NCI-H2081 treated with DMSO at 0.1 percent for 48 hours (cell line): ENCODE measurements at regions not wholly inside any gene's neighbourhood (a gene's known extent, or its start where the extent isn't known, plus 50 kb on each side); places are given as distances from the start of the nearest gene placed in this dataset.

Experiments
- DNase-seq: peaks from one replicate; lab custom pipeline; 2025; lab: John Stamatoyannopoulos, UW

- no peak for DNase-seq
Observed at GRCh38 chr2:12284487-12284886, 432.2 kb upstream of the TRIB2 start.

DNA sequence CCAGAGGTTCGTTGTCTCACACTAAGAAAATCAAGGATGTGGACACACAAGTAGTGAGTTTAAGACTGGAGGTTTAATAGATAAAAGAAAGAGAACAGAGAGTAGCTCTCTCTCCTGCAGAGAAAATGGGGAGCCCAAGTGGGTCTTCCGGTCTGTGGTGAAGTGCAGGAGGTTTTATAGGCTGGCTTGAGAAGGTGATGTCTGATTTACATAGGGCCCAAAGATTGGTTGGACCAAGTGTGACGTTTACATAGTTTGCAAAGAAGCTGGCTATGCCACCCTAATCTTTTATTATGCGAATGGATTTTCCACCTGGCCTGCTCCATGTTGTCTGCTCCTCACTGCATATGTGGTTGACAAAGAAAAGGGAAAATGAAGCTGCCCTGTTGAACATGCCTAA lies 430.4 kb upstream of the TRIB2 start:
- no peak for DNase-seq

GRCh38 chr2:12287220-12287751 lies 429.4 kb upstream of the TRIB2 start:
- DNase-seq, result no peak

GRCh38 chr2:12288048-12288447 lies 428.7 kb upstream of the TRIB2 start:
- no peak for DNase-seq

GRCh38 chr2:12289120-12289802 lies 427.5 kb upstream of the TRIB2 start:
- DNase-seq, result no peak

DNA sequence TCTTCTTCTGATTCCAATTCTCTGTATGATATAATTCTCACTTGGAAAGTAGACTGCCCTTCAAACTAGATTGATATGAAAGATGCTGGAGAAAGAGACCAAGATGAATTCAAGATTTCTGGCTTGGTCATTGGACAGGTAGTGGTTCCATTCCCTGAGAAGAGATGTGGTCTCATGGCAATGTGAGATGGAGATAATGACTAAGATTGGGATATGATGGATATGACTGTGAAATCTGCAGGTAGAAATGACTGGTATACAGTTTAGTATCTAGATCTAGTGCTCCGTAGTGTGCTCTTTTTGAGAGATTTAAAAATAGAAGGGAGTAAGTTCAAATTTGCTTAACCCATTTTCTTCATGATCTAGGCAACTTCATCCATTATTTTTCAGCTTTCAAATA lies 425.4 kb upstream of the TRIB2 start:
- DNase-seq, result no peak

- DNase-seq, result no peak
Observed at GRCh38 chr2:12293874-12294273, 422.9 kb upstream of the TRIB2 start.

- DNase-seq, result no peak
Observed at GRCh38 chr2:12295856-12296519, 420.7 kb upstream of the TRIB2 start.

GRCh38 chr2:12296915-12297314 lies 419.8 kb upstream of the TRIB2 start:
- DNase-seq, result no peak

DNA sequence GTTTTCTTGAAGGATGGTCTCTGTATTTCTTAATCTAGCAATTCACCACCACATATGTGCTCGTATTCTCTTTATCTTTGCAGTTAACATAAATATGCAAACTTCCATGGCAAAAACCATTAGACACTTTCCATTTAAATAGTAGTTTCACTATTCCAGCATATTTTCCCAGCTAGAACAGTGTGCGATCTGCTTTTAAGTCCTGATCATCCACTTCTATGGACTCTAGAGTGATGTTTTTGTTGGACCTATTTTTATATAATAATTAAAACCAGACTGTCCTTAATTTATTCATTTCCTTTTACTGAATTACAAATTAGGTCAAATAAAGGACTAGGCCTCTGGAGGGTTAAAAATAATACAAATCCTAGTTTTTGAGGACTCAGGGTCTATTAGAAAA lies 418.4 kb upstream of the TRIB2 start:
- DNase-seq, result no peak

GRCh38 chr2:12299431-12299830 lies 417.3 kb upstream of the TRIB2 start:
- DNase-seq, result no peak

- no peak for DNase-seq
Observed at GRCh38 chr2:12300019-12300602, 416.6 kb upstream of the TRIB2 start.

GRCh38 chr2:12300927-12301326 lies 415.8 kb upstream of the TRIB2 start:
- DNase-seq, result no peak

DNA sequence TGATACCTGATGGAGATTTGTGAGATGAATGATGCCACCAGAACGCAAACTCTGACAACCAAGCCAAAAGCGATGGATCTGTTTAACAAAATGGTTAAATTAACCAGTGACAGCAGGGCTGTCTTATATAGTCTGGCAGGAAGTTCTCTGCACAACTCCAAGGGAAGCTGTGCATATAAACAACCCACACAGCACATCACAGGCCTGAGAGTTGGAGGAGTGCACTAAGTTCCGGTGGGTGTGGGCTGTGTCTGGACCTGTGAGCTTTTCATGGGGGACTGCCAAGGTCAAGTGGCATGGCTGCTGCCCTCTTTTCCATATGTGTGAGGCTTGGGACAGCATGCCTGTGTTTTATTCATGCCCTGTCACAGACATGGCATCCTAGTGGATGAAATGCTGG lies 414.6 kb upstream of the TRIB2 start:
- DNase-seq, result no peak

GRCh38 chr2:12302691-12303090 lies 414.0 kb upstream of the TRIB2 start:
- DNase-seq, result no peak

DNA sequence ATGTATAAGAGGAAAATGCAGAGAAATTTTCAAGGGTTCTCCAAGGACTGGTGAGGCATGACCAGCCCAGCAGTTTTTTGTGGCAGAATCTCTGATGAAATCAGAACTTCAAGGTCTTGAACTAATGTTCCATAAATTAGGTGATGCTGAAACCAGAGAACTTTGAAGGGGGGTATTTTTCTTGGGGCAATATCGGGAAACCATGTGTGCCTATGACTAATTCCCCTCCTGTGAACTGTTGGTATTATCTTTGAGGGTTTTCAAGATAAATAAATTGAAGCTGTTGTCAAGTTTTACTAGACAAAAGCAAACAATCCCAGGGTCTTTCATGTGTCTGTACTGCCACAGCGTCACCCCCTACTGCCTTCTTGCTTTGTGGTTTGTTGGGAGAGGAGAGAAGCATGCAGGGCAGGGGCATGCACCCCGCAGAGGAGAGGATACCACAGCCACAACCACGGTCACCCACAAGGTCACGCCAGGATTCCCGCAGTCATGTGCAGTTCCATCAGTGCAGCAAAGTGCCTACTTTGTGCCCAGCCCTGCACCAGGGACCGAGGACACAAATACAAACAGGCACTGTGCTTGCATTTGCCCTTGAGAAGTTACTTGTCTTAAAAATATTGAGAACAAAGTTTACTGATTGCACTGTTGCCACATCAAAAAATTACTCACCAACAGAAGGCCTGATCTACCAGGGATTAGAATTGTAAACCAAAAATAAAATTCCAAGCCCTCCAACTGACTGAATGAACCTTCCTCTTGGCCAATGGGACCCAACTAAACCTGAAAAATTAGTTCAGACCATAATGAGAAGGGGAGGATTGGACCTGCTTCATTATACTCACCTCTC lies 413.3 kb upstream of the TRIB2 start:
- DNase-seq, result no peak

DNA sequence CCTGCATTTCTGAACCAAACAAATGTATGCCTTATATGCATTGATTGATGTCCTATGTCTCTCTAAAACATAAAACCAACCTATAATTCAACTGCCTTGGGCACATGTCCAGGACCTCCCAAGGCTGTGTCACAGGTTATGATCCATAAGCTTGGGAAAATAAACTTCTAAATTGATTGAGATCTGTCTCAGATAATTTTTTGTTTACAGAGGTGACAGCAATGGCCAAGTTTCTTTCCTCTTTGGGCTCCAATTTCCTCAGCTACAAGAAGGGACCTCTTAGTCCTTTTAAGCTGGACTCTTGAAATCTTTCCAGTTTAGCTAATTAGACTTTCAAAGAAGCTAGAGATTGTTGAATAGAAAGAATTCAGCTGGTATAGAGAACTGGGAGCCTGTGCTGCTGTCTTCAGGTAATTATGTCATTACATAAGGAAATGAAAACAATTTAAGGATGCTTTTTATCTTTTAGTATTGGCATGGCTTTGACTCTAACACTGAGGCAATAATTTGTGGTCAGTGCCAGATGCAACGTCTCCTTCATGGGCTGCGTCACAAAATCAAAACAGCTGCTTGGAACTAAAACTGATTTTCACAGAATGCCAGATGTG lies 412.1 kb upstream of the TRIB2 start:
- no peak for DNase-seq

GRCh38 chr2:12305931-12306330 lies 410.8 kb upstream of the TRIB2 start:
- no peak for DNase-seq

GRCh38 chr2:12310399-12310798 lies 406.3 kb upstream of the TRIB2 start:
- DNase-seq, result no peak

- DNase-seq, result no peak
Observed at GRCh38 chr2:12313445-12314126, 403.1 kb upstream of the TRIB2 start.

GRCh38 chr2:12314127-12314760 lies 402.5 kb upstream of the TRIB2 start:
- no peak for DNase-seq
